ENCODE measurements at regions not wholly inside any gene's neighbourhood (a gene's known extent, or its start where the extent isn't known, plus 50 kb on each side); places are given as distances from the start of the nearest gene placed in this dataset.
A peak's percentile ranks its signal among the peaks of the same experiment; 100 is the strongest.

- TF ChIP-seq POLR2A (IDR thresholded peaks at IDR 0.05) (no peak), CTCF (IDR thresholded peaks at IDR 0.05) (no peak)
- intact Hi-C loops (cut with DNase I; ENCODE audit: low total_unique reads), result no loop called here
- DNase-seq (ENCODE audit: low spot score in 2 of 2), result no peak
- 44 to 45% methylated on average over 4 of the region's 4 CpGs for WGBS, 2 donors
- no peak overlapping the region for H3K4me3 ChIP-seq (ENCODE audit: low read depth, poor library complexity, severe bottlenecking)
Measured at GRCh38 chrX:40469316-40469715, 111.5 kb upstream of the ATP6AP2 start.

GRCh38 chrX:40468033-40468846, 112.5 kb upstream of the ATP6AP2 start:
- WGBS, 2 donors, result 36 to 52% methylated on average over 3 to 5 of the region's 5 CpGs
- intact Hi-C loops (cut with DNase I; ENCODE audit: low total_unique reads), result no loop called here
- DNase-seq (ENCODE audit: low spot score in 2 of 2), result peak in 1 of 2 donors; percentile 21
- H3K4me3 ChIP-seq (ENCODE audit: low read depth, poor library complexity, severe bottlenecking), result no peak overlapping the region
- TF ChIP-seq POLR2A (IDR thresholded peaks at IDR 0.05), result no peak
- TF ChIP-seq CTCF (IDR thresholded peaks at IDR 0.05), result no peak

- DNase-seq (ENCODE audit: low spot score in 2 of 2), result no peak
- no peak for TF ChIP-seq CTCF (IDR thresholded peaks at IDR 0.05)
- no peak for TF ChIP-seq POLR2A (IDR thresholded peaks at IDR 0.05)
- WGBS, 2 donors, result 88 to 91% methylated on average over 11 to 13 of the region's 13 CpGs
- intact Hi-C loops (cut with DNase I; ENCODE audit: low total_unique reads), result no loop called here
- H3K4me3 ChIP-seq (ENCODE audit: low read depth, poor library complexity, severe bottlenecking), result no peak overlapping the region
Measured at GRCh38 chrX:40467454-40467853, 113.3 kb upstream of the ATP6AP2 start.

- intact Hi-C loops (cut with DNase I; ENCODE audit: low total_unique reads), result no loop called here
- H3K4me3 ChIP-seq (ENCODE audit: low read depth, poor library complexity, severe bottlenecking), result no peak overlapping the region
- WGBS, 2 donors, result 47 to 57% methylated on average over 5 of the region's 5 CpGs
- TF ChIP-seq CTCF (IDR thresholded peaks at IDR 0.05), result no peak
- no peak for TF ChIP-seq POLR2A (IDR thresholded peaks at IDR 0.05)
- no peak for DNase-seq (ENCODE audit: low spot score in 2 of 2)
Measured at GRCh38 chrX:40465735-40466551, 114.8 kb upstream of the ATP6AP2 start.

GRCh38 chrX:40462795-40463194, 118.0 kb upstream of the ATP6AP2 start:
- 66 to 68% methylated on average over 4 of the region's 4 CpGs for WGBS, 2 donors
- no peak overlapping the region for H3K4me3 ChIP-seq (ENCODE audit: low read depth, poor library complexity, severe bottlenecking)
- no peak for TF ChIP-seq POLR2A (IDR thresholded peaks at IDR 0.05)
- no peak for DNase-seq (ENCODE audit: low spot score in 2 of 2)
- intact Hi-C loops (cut with DNase I; ENCODE audit: low total_unique reads), result no loop called here

- no peak for DNase-seq (ENCODE audit: low spot score in 2 of 2)
- 60 to 72% methylated on average over 4 to 5 of the region's 5 CpGs for WGBS, 2 donors
- no peak overlapping the region for H3K4me3 ChIP-seq (ENCODE audit: low read depth, poor library complexity, severe bottlenecking)
- no peak for TF ChIP-seq POLR2A (IDR thresholded peaks at IDR 0.05)
- TF ChIP-seq CTCF (IDR thresholded peaks at IDR 0.05), result no peak
- intact Hi-C loops (cut with DNase I; ENCODE audit: low total_unique reads), result no loop called here
Measured at GRCh38 chrX:40460926-40461325, 119.8 kb upstream of the ATP6AP2 start.
